C4-2B (cell line): ENCODE measurements at regions not wholly inside any gene's neighbourhood (a gene's known extent, or its start where the extent isn't known, plus 50 kb on each side); places are given as distances from the start of the nearest gene placed in this dataset.

Experiments used
- CTCF ChIP-seq: fragments of 450-650 bp; conservative IDR thresholded peaks from 2 replicates; pipeline ENCODE4 v1.5.1; 2017; ENCODE audit warnings: mild to moderate bottlenecking
- ZFX ChIP-seq: fragments of 450-650 bp; IDR thresholded peaks from 2 replicates; pipeline ENCODE4 v1.6.1; 2017

- peak; percentile 36 for TF ChIP-seq CTCF
- no peak for TF ChIP-seq ZFX
Measured at GRCh38 chr12:94754653-94755052, 104.3 kb upstream of the TMCC3 start.
